ENCODE measurements at regions not wholly inside any gene's neighbourhood (a gene's known extent, or its start where the extent isn't known, plus 50 kb on each side); places are given as distances from the start of the nearest gene placed in this dataset.

DNA sequence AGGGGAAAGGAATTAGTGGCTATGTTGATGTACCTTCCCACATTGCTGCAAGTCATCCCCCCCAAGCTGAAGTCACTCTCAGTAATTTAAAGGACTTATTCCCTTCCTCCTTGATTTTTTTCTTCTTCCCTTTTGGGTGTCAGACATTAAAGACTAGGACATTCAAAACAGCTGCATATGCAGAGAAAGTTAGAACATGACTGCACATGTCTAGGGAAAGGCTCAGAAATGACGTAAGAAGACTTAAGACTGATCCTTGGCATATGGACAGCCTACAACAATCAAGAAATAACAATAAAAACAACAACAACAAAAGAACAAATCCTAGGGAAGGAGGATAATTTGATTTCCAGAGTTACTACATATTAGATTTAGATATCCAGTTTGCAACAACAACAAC is 997.5 kb downstream of the TLE4 start:
- no peak for TF ChIP-seq POLR2AphosphoS5 (IDR thresholded peaks at IDR 0.05; ENCODE audit: low read depth, low read length)
- TF ChIP-seq, protein P1, sequence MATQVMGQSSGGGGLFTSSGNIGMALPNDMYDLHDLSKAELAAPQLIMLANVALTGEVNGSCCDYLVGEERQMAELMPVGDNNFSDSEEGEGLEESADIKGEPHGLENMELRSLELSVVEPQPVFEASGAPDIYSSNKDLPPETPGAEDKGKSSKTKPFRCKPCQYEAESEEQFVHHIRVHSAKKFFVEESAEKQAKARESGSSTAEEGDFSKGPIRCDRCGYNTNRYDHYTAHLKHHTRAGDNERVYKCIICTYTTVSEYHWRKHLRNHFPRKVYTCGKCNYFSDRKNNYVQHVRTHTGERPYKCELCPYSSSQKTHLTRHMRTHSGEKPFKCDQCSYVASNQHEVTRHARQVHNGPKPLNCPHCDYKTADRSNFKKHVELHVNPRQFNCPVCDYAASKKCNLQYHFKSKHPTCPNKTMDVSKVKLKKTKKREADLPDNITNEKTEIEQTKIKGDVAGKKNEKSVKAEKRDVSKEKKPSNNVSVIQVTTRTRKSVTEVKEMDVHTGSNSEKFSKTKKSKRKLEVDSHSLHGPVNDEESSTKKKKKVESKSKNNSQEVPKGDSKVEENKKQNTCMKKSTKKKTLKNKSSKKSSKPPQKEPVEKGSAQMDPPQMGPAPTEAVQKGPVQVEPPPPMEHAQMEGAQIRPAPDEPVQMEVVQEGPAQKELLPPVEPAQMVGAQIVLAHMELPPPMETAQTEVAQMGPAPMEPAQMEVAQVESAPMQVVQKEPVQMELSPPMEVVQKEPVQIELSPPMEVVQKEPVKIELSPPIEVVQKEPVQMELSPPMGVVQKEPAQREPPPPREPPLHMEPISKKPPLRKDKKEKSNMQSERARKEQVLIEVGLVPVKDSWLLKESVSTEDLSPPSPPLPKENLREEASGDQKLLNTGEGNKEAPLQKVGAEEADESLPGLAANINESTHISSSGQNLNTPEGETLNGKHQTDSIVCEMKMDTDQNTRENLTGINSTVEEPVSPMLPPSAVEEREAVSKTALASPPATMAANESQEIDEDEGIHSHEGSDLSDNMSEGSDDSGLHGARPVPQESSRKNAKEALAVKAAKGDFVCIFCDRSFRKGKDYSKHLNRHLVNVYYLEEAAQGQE (IDR thresholded peaks at IDR 0.05; ENCODE audit: insufficient read depth in 1 of 2, low read depth in 2 of 2, low read length in 1 of 2) = no peak
- TF ChIP-seq, protein P2, sequence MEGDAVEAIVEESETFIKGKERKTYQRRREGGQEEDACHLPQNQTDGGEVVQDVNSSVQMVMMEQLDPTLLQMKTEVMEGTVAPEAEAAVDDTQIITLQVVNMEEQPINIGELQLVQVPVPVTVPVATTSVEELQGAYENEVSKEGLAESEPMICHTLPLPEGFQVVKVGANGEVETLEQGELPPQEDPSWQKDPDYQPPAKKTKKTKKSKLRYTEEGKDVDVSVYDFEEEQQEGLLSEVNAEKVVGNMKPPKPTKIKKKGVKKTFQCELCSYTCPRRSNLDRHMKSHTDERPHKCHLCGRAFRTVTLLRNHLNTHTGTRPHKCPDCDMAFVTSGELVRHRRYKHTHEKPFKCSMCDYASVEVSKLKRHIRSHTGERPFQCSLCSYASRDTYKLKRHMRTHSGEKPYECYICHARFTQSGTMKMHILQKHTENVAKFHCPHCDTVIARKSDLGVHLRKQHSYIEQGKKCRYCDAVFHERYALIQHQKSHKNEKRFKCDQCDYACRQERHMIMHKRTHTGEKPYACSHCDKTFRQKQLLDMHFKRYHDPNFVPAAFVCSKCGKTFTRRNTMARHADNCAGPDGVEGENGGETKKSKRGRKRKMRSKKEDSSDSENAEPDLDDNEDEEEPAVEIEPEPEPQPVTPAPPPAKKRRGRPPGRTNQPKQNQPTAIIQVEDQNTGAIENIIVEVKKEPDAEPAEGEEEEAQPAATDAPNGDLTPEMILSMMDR (IDR thresholded peaks at IDR 0.05) = no peak
- TF ChIP-seq SIN3A (IDR thresholded peaks at IDR 0.05; ENCODE audit: borderline replicate concordance, insufficient read depth, low read depth, low read length) = no peak
- no peak for TF ChIP-seq TCF7L2 (IDR thresholded peaks at IDR 0.05; ENCODE audit: low read depth, low read length)
- Histone ChIP-seq H3K27me3 (ENCODE audit: control insufficient read depth, insufficient read depth, low read length) (no peaks in the 10 kb centered on the region), H3K36me3 (ENCODE audit: control insufficient read depth, insufficient read depth, low read length) (no peaks in the 10 kb centered on the region), H3K4me1 (ENCODE audit: control insufficient read depth, insufficient read depth, low read length) (no peaks in the 10 kb centered on the region), H3K4me3 (ENCODE audit: low read depth in 2 of 2, low read length in 2 of 2) (no peak overlapping the region), H3K27ac (ENCODE audit: low read length) (no peak overlapping the region), H3K9me3 (ENCODE audit: control insufficient read depth, insufficient read depth, low read depth, low read length) (no peaks in the 10 kb centered on the region; the same call in 1 of the 2 replicates)
- ChIA-PET POLR2A (no interaction called here), CTCF (no interaction called here)
- in situ Hi-C loops (cut with HindIII; ENCODE audit: low pct_unique_long_range_greater_than_20kb, low sequenced_read_pairs) (no loop called here), intact Hi-C loops (cut with micrococcal nuclease; ENCODE audit: unreplicated experiment) (no loop called here)
- BruUV-seq (replicated peaks) = no TSS peak
- DNase-seq (ENCODE audit: low read depth, low spot score) (no peak), ATAC-seq (no peak)

DNA sequence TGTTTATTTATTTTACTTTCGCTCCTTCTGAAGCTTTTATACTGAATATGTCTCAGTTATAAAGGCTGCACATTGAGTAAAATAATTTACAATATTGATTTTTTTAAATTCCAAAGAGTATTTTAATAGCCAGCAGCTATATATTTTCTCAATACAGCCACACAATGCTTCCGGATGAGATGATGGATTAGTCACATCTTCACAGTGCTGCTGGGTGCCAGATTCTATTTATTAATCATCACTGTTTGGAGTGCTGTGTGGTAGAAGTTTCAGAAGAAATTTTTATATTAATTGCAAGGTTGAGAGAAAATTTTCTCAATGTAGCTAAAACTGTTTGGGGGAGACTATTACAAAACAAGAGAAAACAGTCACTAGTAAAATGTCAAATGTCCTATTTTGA is 989.8 kb downstream of the TLE4 start:
- no peak overlapping the region for H3K27ac ChIP-seq (ENCODE audit: low read length)
- no peaks in the 10 kb centered on the region for H3K4me1 ChIP-seq (ENCODE audit: control insufficient read depth, insufficient read depth, low read length)
- ATAC-seq (no peak), DNase-seq (ENCODE audit: low read depth, low spot score) (no peak)
- in situ Hi-C loops (cut with HindIII; ENCODE audit: low pct_unique_long_range_greater_than_20kb, low sequenced_read_pairs) = no loop called here
- POLR2A ChIA-PET = no interaction called here
- BruUV-seq (replicated peaks) = no TSS peak
- intact Hi-C loops (cut with micrococcal nuclease; ENCODE audit: unreplicated experiment) = no loop called here
- H3K4me3 ChIP-seq (ENCODE audit: low read depth in 2 of 2, low read length in 2 of 2) = no peak overlapping the region
- TF ChIP-seq, protein P2 (IDR thresholded peaks at IDR 0.05) = no peak
- TF ChIP-seq TCF7L2 (IDR thresholded peaks at IDR 0.05; ENCODE audit: low read depth, low read length) (no peak), SIN3A (IDR thresholded peaks at IDR 0.05; ENCODE audit: borderline replicate concordance, insufficient read depth, low read depth, low read length) (no peak), POLR2AphosphoS5 (IDR thresholded peaks at IDR 0.05; ENCODE audit: low read depth, low read length) (no peak)
- TF ChIP-seq, protein P1 (IDR thresholded peaks at IDR 0.05; ENCODE audit: insufficient read depth in 1 of 2, low read depth in 2 of 2, low read length in 1 of 2) = no peak
- no peaks in the 10 kb centered on the region for H3K36me3 ChIP-seq (ENCODE audit: control insufficient read depth, insufficient read depth, low read length)
- H3K9me3 ChIP-seq (ENCODE audit: control insufficient read depth, insufficient read depth, low read depth, low read length) = no peaks in the 10 kb centered on the region
- no peaks in the 10 kb centered on the region for H3K27me3 ChIP-seq (ENCODE audit: control insufficient read depth, insufficient read depth, low read length)
- CTCF ChIA-PET = no interaction called here

Measured in Panc1 (cell line).